ENCODE measurements at regions not wholly inside any gene's neighbourhood (a gene's known extent, or its start where the extent isn't known, plus 50 kb on each side); places are given as distances from the start of the nearest gene placed in this dataset.

- Histone ChIP-seq H3K9ac (ENCODE audit: low read length) (no peak overlapping the region), H2AFZ (ENCODE audit: low read depth, low read length) (no peak overlapping the region), H3K27ac (ENCODE audit: low read length) (no peak overlapping the region), H3K9me3 (ENCODE audit: low read length) (peaks cover 8% of the 10 kb centered on the region), H3K4me2 (ENCODE audit: low read length) (no peak overlapping the region), H3F3A (ENCODE audit: insufficient read depth, low read length, poor library complexity, severe bottlenecking) (no peaks in the 10 kb centered on the region), H4K20me1 (ENCODE audit: insufficient read depth) (no peaks in the 10 kb centered on the region), H3K27me3 (ENCODE audit: insufficient read depth, low read depth, low read length) (no peaks in the 10 kb centered on the region), H3K9me2 (ENCODE audit: insufficient read depth, low read length) (no peaks in the 10 kb centered on the region), H3K79me2 (replicated peaks; ENCODE audit: insufficient read depth, low read length) (no peaks in the 10 kb centered on the region), H3K36me3 (ENCODE audit: insufficient read depth, low read length) (no peaks in the 10 kb centered on the region), H3K4me3 (ENCODE audit: low read length) (no peak overlapping the region)
- TF ChIP-seq RAD21 (conservative IDR thresholded peaks at IDR 0.05) (no peak), EZH2 (IDR thresholded peaks at IDR 0.05; ENCODE audit: borderline replicate concordance, insufficient read depth, low read length, poor library complexity, severe bottlenecking) (no peak), EP300 (conservative IDR thresholded peaks at IDR 0.05; ENCODE audit: poor library complexity, severe bottlenecking) (no peak), POLR2AphosphoS5 (IDR thresholded peaks at IDR 0.05) (no peak), TAF1 (IDR thresholded peaks at IDR 0.05; ENCODE audit: low read depth) (no peak), MXI1 (conservative IDR thresholded peaks at IDR 0.05; ENCODE audit: poor library complexity, severe bottlenecking) (no peak), REST (IDR thresholded peaks at IDR 0.05; ENCODE audit: borderline replicate concordance) (no peak), CTCF (IDR thresholded peaks at IDR 0.05; ENCODE audit: poor library complexity, severe bottlenecking) (no peak), SMC3 (conservative IDR thresholded peaks at IDR 0.05; ENCODE audit: poor library complexity) (no peak)
Observed at GRCh38 chr15:20341901-20342600, 199.5 kb downstream of the GOLGA6L6 start.

- H3K79me2 ChIP-seq (replicated peaks; ENCODE audit: insufficient read depth, low read length): no peaks in the 10 kb centered on the region
- no peak overlapping the region for H3K9ac ChIP-seq (ENCODE audit: low read length)
- no peaks in the 10 kb centered on the region for H3K27me3 ChIP-seq (ENCODE audit: insufficient read depth, low read depth, low read length)
- H3K4me3 ChIP-seq (ENCODE audit: low read length): no peak overlapping the region
- TF ChIP-seq POLR2AphosphoS5 (IDR thresholded peaks at IDR 0.05) (no peak), TAF1 (IDR thresholded peaks at IDR 0.05; ENCODE audit: low read depth) (no peak), EP300 (conservative IDR thresholded peaks at IDR 0.05; ENCODE audit: poor library complexity, severe bottlenecking) (no peak), RAD21 (conservative IDR thresholded peaks at IDR 0.05) (no peak), EZH2 (IDR thresholded peaks at IDR 0.05; ENCODE audit: borderline replicate concordance, insufficient read depth, low read length, poor library complexity, severe bottlenecking) (no peak), MXI1 (conservative IDR thresholded peaks at IDR 0.05; ENCODE audit: poor library complexity, severe bottlenecking) (no peak), SMC3 (conservative IDR thresholded peaks at IDR 0.05; ENCODE audit: poor library complexity) (no peak), REST (IDR thresholded peaks at IDR 0.05; ENCODE audit: borderline replicate concordance) (no peak), CTCF (IDR thresholded peaks at IDR 0.05; ENCODE audit: poor library complexity, severe bottlenecking) (no peak)
- H2AFZ ChIP-seq (ENCODE audit: low read depth, low read length): no peak overlapping the region
- H3K27ac ChIP-seq (ENCODE audit: low read length): no peak overlapping the region
- no peaks in the 10 kb centered on the region for H3K36me3 ChIP-seq (ENCODE audit: insufficient read depth, low read length)
- H3K4me2 ChIP-seq (ENCODE audit: low read length): no peak overlapping the region
- H3F3A ChIP-seq (ENCODE audit: insufficient read depth, low read length, poor library complexity, severe bottlenecking): no peaks in the 10 kb centered on the region
- no peaks in the 10 kb centered on the region for H4K20me1 ChIP-seq (ENCODE audit: insufficient read depth)
- no peaks in the 10 kb centered on the region for H3K9me2 ChIP-seq (ENCODE audit: insufficient read depth, low read length)
- peaks cover 8% of the 10 kb centered on the region for H3K9me3 ChIP-seq (ENCODE audit: low read length)
Observed at GRCh38 chr15:20340931-20341661, 200.5 kb downstream of the GOLGA6L6 start.

Measured in neural cell (in vitro differentiated cells).